BJ (cell line): ENCODE measurements at regions not wholly inside any gene's neighbourhood (a gene's known extent, or its start where the extent isn't known, plus 50 kb on each side); places are given as distances from the start of the nearest gene placed in this dataset.

Experiments used
- CTCF ChIA-PET: fragments of 350-600 bp; formaldehyde crosslinking; extraction: SDS; loops from one replicate; lab custom pipeline; 2021; ENCODE audit warnings: antibody characterized with exemption, inconsistent platforms; lab: Yijun Ruan, JAX
- POLR2A ChIA-PET: fragments of 300-600 bp; sonication (Branson Sonifier 250); formaldehyde crosslinking; extraction: SDS; loops from one replicate; lab custom pipeline; 2021; ENCODE audit warnings: antibody characterized with exemption; lab: Charles Lee
- DNase-seq: peaks from one replicate; pipeline ENCODE4 v3.0.0-alpha.2; 2011; ENCODE audit warnings: low read depth
- H3K27me3 ChIP-seq: 2 replicates; pipeline ENCODE4 v1.6.0; 2011; ENCODE audit warnings: low read length; ENCODE audit not compliant: control insufficient read depth, insufficient read depth
- H3K36me3 ChIP-seq: 2 replicates; pipeline ENCODE4 v1.5.1; 2011; ENCODE audit warnings: low read length; ENCODE audit not compliant: control insufficient read depth, insufficient read depth
- H3K4me3 ChIP-seq: 2 replicates; pipeline ENCODE4 v1.5.1; 2011; ENCODE audit warnings: low read depth, mild to moderate bottlenecking, control low read depth, low read length
- CTCF ChIP-seq: IDR thresholded peaks from 2 replicates; pipeline ENCODE4 v1.5.1; 2011; ENCODE audit warnings: low read depth, mild to moderate bottlenecking, control low read depth, inconsistent platforms, low read length, moderate library complexity; ENCODE audit not compliant: insufficient read depth

- no peak overlapping the region for H3K4me3 ChIP-seq
- POLR2A ChIA-PET, result no interaction called here
- TF ChIP-seq CTCF, result no peak
- CTCF ChIA-PET, result no interaction called here
- DNase-seq, result no peak
- H3K27me3 ChIP-seq, result no peaks in the 10 kb centered on the region
- no peaks in the 10 kb centered on the region for H3K36me3 ChIP-seq
Measured at GRCh38 chr6:8664700-8665099, 229.4 kb upstream of the SLC35B3 start.

GRCh38 chr6:8664070-8664469, 228.7 kb upstream of the SLC35B3 start:
- Histone ChIP-seq H3K4me3 (no peak overlapping the region), H3K27me3 (no peaks in the 10 kb centered on the region), H3K36me3 (no peaks in the 10 kb centered on the region)
- ChIA-PET CTCF (no interaction called here), POLR2A (no interaction called here)
- no peak for DNase-seq
- TF ChIP-seq CTCF, result no peak

GRCh38 chr6:8659404-8660189, 224.3 kb upstream of the SLC35B3 start:
- POLR2A ChIA-PET, result no interaction called here
- CTCF ChIA-PET, result no interaction called here
- Histone ChIP-seq H3K36me3 (no peaks in the 10 kb centered on the region), H3K27me3 (no peaks in the 10 kb centered on the region), H3K4me3 (no peak overlapping the region)
- DNase-seq, result no peak
- no peak for TF ChIP-seq CTCF

- H3K36me3 ChIP-seq, result no peaks in the 10 kb centered on the region
- ChIA-PET CTCF (no interaction called here), POLR2A (no interaction called here)
- no peak overlapping the region for H3K4me3 ChIP-seq
- no peak for TF ChIP-seq CTCF
- no peak for DNase-seq
- no peaks in the 10 kb centered on the region for H3K27me3 ChIP-seq
Measured at GRCh38 chr6:8658416-8658815, 223.1 kb upstream of the SLC35B3 start.

- Histone ChIP-seq H3K36me3 (no peaks in the 10 kb centered on the region), H3K27me3 (no peaks in the 10 kb centered on the region), H3K4me3 (no peak overlapping the region)
- TF ChIP-seq CTCF, result no peak
- ChIA-PET CTCF (no interaction called here), POLR2A (no interaction called here)
- DNase-seq, result no peak
Measured at GRCh38 chr6:8657522-8657921, 222.2 kb upstream of the SLC35B3 start.
